ENCODE measurements at regions not wholly inside any gene's neighbourhood (a gene's known extent, or its start where the extent isn't known, plus 50 kb on each side); places are given as distances from the start of the nearest gene placed in this dataset.
"Not testable (repeated sequence)": the region's sequence is repeated elsewhere in the genome, so short reads cannot be mapped to it uniquely, and the experiment has no call there.

- Histone ChIP-seq H3K27ac (ENCODE audit: low read depth, low read length, severe bottlenecking) (no peak overlapping the region), H3K36me3 (ENCODE audit: control insufficient read depth, insufficient read depth, low read length) (no peaks in the 10 kb centered on the region), H3K4me3 (ENCODE audit: extremely low read depth, insufficient read depth, low read length, poor library complexity, severe bottlenecking) (no peak overlapping the region), H3K4me1 (ENCODE audit: control insufficient read depth, insufficient read depth, low read length, poor library complexity, severe bottlenecking) (no peaks in the 10 kb centered on the region), H3K9me3 (ENCODE audit: control insufficient read depth, low read length) (no peaks in the 10 kb centered on the region)
- WGBS, 2 experiments (ENCODE audit: insufficient coverage in 2 of 2) = no CpG with 5 or more reads among the region's 2 CpGs
Measured at GRCh38 chr12:33514893-33515292, 75.3 kb upstream of the SYT10 start.

- Histone ChIP-seq H3K36me3 (ENCODE audit: control insufficient read depth, insufficient read depth, low read length) (no peaks in the 10 kb centered on the region), H3K9me3 (ENCODE audit: control insufficient read depth, low read length) (no peaks in the 10 kb centered on the region), H3K27ac (ENCODE audit: low read depth, low read length, severe bottlenecking) (no peak overlapping the region), H3K4me3 (ENCODE audit: extremely low read depth, insufficient read depth, low read length, poor library complexity, severe bottlenecking) (no peak overlapping the region), H3K4me1 (ENCODE audit: control insufficient read depth, insufficient read depth, low read length, poor library complexity, severe bottlenecking) (no peaks in the 10 kb centered on the region)
Measured at GRCh38 chr12:33519566-33519965, 79.9 kb upstream of the SYT10 start.

GRCh38 chr12:33520505-33521302, 81.1 kb upstream of the SYT10 start:
- not testable (repeated sequence) for H3K4me3 ChIP-seq (ENCODE audit: extremely low read depth, insufficient read depth, low read length, poor library complexity, severe bottlenecking); H3K9me3 ChIP-seq (ENCODE audit: control insufficient read depth, low read length); H3K4me1 ChIP-seq (ENCODE audit: control insufficient read depth, insufficient read depth, low read length, poor library complexity, severe bottlenecking); H3K36me3 ChIP-seq (ENCODE audit: control insufficient read depth, insufficient read depth, low read length); H3K27ac ChIP-seq (ENCODE audit: low read depth, low read length, severe bottlenecking)
- WGBS, 2 experiments (ENCODE audit: insufficient coverage in 2 of 2) = 78 to 90% methylated on average over 8 of the region's 12 CpGs

GRCh38 chr12:33529031-33529430, 89.4 kb upstream of the SYT10 start:
- H3K36me3 ChIP-seq (ENCODE audit: control insufficient read depth, insufficient read depth, low read length) = no peaks in the 10 kb centered on the region
- no peaks in the 10 kb centered on the region for H3K9me3 ChIP-seq (ENCODE audit: control insufficient read depth, low read length)
- no peak overlapping the region for H3K4me3 ChIP-seq (ENCODE audit: extremely low read depth, insufficient read depth, low read length, poor library complexity, severe bottlenecking)
- no peaks in the 10 kb centered on the region for H3K4me1 ChIP-seq (ENCODE audit: control insufficient read depth, insufficient read depth, low read length, poor library complexity, severe bottlenecking)
- WGBS, 2 experiments (ENCODE audit: insufficient coverage in 2 of 2) = 73 to 100% methylated on average over 1 of the region's 2 CpGs
- H3K27ac ChIP-seq (ENCODE audit: low read depth, low read length, severe bottlenecking) = no peak overlapping the region

GRCh38 chr12:33529810-33530209, 90.2 kb upstream of the SYT10 start:
- no peak overlapping the region for H3K27ac ChIP-seq (ENCODE audit: low read depth, low read length, severe bottlenecking)
- no peaks in the 10 kb centered on the region for H3K4me1 ChIP-seq (ENCODE audit: control insufficient read depth, insufficient read depth, low read length, poor library complexity, severe bottlenecking)
- WGBS, 2 experiments (ENCODE audit: insufficient coverage in 2 of 2) = 86 to 100% methylated on average over 1 of the region's 1 CpG
- no peaks in the 10 kb centered on the region for H3K9me3 ChIP-seq (ENCODE audit: control insufficient read depth, low read length)
- H3K4me3 ChIP-seq (ENCODE audit: extremely low read depth, insufficient read depth, low read length, poor library complexity, severe bottlenecking) = no peak overlapping the region
- H3K36me3 ChIP-seq (ENCODE audit: control insufficient read depth, insufficient read depth, low read length) = no peaks in the 10 kb centered on the region

GRCh38 chr12:33531261-33531660, 91.6 kb upstream of the SYT10 start:
- WGBS, 2 experiments (ENCODE audit: insufficient coverage in 2 of 2) = 100% methylated on average over 4 to 5 of the region's 8 CpGs
- no peak overlapping the region for H3K27ac ChIP-seq (ENCODE audit: low read depth, low read length, severe bottlenecking)
- no peak overlapping the region for H3K4me3 ChIP-seq (ENCODE audit: extremely low read depth, insufficient read depth, low read length, poor library complexity, severe bottlenecking)
- no peaks in the 10 kb centered on the region for H3K9me3 ChIP-seq (ENCODE audit: control insufficient read depth, low read length)
- H3K36me3 ChIP-seq (ENCODE audit: control insufficient read depth, insufficient read depth, low read length) = no peaks in the 10 kb centered on the region
- H3K4me1 ChIP-seq (ENCODE audit: control insufficient read depth, insufficient read depth, low read length, poor library complexity, severe bottlenecking) = no peaks in the 10 kb centered on the region

- H3K4me3 ChIP-seq (ENCODE audit: extremely low read depth, insufficient read depth, low read length, poor library complexity, severe bottlenecking) = no peak overlapping the region
- 83 to 100% methylated on average over 1 of the region's 1 CpG for WGBS, 2 experiments (ENCODE audit: insufficient coverage in 2 of 2)
- no peaks in the 10 kb centered on the region for H3K4me1 ChIP-seq (ENCODE audit: control insufficient read depth, insufficient read depth, low read length, poor library complexity, severe bottlenecking)
- H3K36me3 ChIP-seq (ENCODE audit: control insufficient read depth, insufficient read depth, low read length) = no peaks in the 10 kb centered on the region
- no peak overlapping the region for H3K27ac ChIP-seq (ENCODE audit: low read depth, low read length, severe bottlenecking)
- H3K9me3 ChIP-seq (ENCODE audit: control insufficient read depth, low read length) = no peaks in the 10 kb centered on the region
Measured at GRCh38 chr12:33533527-33533926, 93.9 kb upstream of the SYT10 start.

- Histone ChIP-seq H3K4me1 (ENCODE audit: control insufficient read depth, insufficient read depth, low read length, poor library complexity, severe bottlenecking) (no peaks in the 10 kb centered on the region), H3K9me3 (ENCODE audit: control insufficient read depth, low read length) (no peaks in the 10 kb centered on the region), H3K4me3 (ENCODE audit: extremely low read depth, insufficient read depth, low read length, poor library complexity, severe bottlenecking) (no peak overlapping the region), H3K36me3 (ENCODE audit: control insufficient read depth, insufficient read depth, low read length) (no peaks in the 10 kb centered on the region), H3K27ac (ENCODE audit: low read depth, low read length, severe bottlenecking) (no peak overlapping the region)
- no CpG with 5 or more reads among the region's 1 CpG for WGBS, 2 experiments (ENCODE audit: insufficient coverage in 2 of 2)
Measured at GRCh38 chr12:33536431-33536830, 96.8 kb upstream of the SYT10 start.

GRCh38 chr12:33546004-33546403, 106.4 kb upstream of the SYT10 start:
- WGBS, 2 experiments (ENCODE audit: insufficient coverage in 2 of 2) = 83% methylated on average over 1 of the region's 3 CpGs; no CpG with 5 or more reads in 1 of the 2 experiments

GRCh38 chr12:33547084-33547483, 107.5 kb upstream of the SYT10 start:
- no peak overlapping the region for H3K27ac ChIP-seq (ENCODE audit: low read depth, low read length, severe bottlenecking)
- no peaks in the 10 kb centered on the region for H3K4me1 ChIP-seq (ENCODE audit: control insufficient read depth, insufficient read depth, low read length, poor library complexity, severe bottlenecking)
- no peaks in the 10 kb centered on the region for H3K36me3 ChIP-seq (ENCODE audit: control insufficient read depth, insufficient read depth, low read length)
- no peak overlapping the region for H3K4me3 ChIP-seq (ENCODE audit: extremely low read depth, insufficient read depth, low read length, poor library complexity, severe bottlenecking)
- 100% methylated on average over 3 of the region's 3 CpGs; no CpG with 5 or more reads in 1 of the 2 experiments for WGBS, 2 experiments (ENCODE audit: insufficient coverage in 2 of 2)
- no peaks in the 10 kb centered on the region for H3K9me3 ChIP-seq (ENCODE audit: control insufficient read depth, low read length)

More at GRCh38 chr12:33546004-33546403, 106.4 kb upstream of the SYT10 start:
- no peak overlapping the region for H3K4me3 ChIP-seq (ENCODE audit: extremely low read depth, insufficient read depth, low read length, poor library complexity, severe bottlenecking)
- H3K27ac ChIP-seq (ENCODE audit: low read depth, low read length, severe bottlenecking) = no peak overlapping the region
- H3K36me3 ChIP-seq (ENCODE audit: control insufficient read depth, insufficient read depth, low read length) = no peaks in the 10 kb centered on the region
- H3K4me1 ChIP-seq (ENCODE audit: control insufficient read depth, insufficient read depth, low read length, poor library complexity, severe bottlenecking) = no peaks in the 10 kb centered on the region
- H3K9me3 ChIP-seq (ENCODE audit: control insufficient read depth, low read length) = no peaks in the 10 kb centered on the region

- H3K9me3 ChIP-seq (ENCODE audit: control insufficient read depth, low read length); H3K4me1 ChIP-seq (ENCODE audit: control insufficient read depth, insufficient read depth, low read length, poor library complexity, severe bottlenecking); H3K4me3 ChIP-seq (ENCODE audit: extremely low read depth, insufficient read depth, low read length, poor library complexity, severe bottlenecking); H3K36me3 ChIP-seq (ENCODE audit: control insufficient read depth, insufficient read depth, low read length); H3K27ac ChIP-seq (ENCODE audit: low read depth, low read length, severe bottlenecking): not testable (repeated sequence)
Measured at GRCh38 chr12:33550214-33550613, 110.6 kb upstream of the SYT10 start.
